CD4-positive, alpha-beta T cell treated with Interleukin-4 for 1 hour (primary cell): ENCODE measurements at regions not wholly inside any gene's neighbourhood (a gene's known extent, or its start where the extent isn't known, plus 50 kb on each side); places are given as distances from the start of the nearest gene placed in this dataset.
"Not testable (repeated sequence)": the region's sequence is repeated elsewhere in the genome, so short reads cannot be mapped to it uniquely, and the experiment has no call there.

Source experiments
- DNase-seq, 2 donors: peaks; one replicate each; pipeline ENCODE4 v3.0.0-alpha.2; 2020 to 2022

GRCh38 chr2:76252704-76253103, 542.0 kb upstream of the GCFC2 start:
- no peak for DNase-seq

- DNase-seq = no peak
These were observed 540.6 kb upstream of the GCFC2 start for GRCh38 chr2:76251342-76251741.

- no peak for DNase-seq
These were observed 536.3 kb upstream of the GCFC2 start for GRCh38 chr2:76247006-76247405.

GRCh38 chr2:76211991-76212985, 501.6 kb upstream of the GCFC2 start:
- no peak for DNase-seq

- no peak for DNase-seq
These were observed 499.8 kb upstream of the GCFC2 start for GRCh38 chr2:76210551-76210950.

- DNase-seq = no peak
These were observed 493.3 kb upstream of the GCFC2 start for GRCh38 chr2:76204048-76204447.

GRCh38 chr2:76202866-76203265, 492.2 kb upstream of the GCFC2 start:
- no peak for DNase-seq

GRCh38 chr2:76197842-76198448, 487.2 kb upstream of the GCFC2 start:
- peak in 1 of 2 donors; percentile 10 for DNase-seq

- no peak for DNase-seq
These were observed 486.7 kb upstream of the GCFC2 start for GRCh38 chr2:76197428-76197827.

- DNase-seq = no peak
These were observed 483.5 kb upstream of the GCFC2 start for GRCh38 chr2:76194031-76194775.

- no peak for DNase-seq
These were observed 482.4 kb upstream of the GCFC2 start for GRCh38 chr2:76193089-76193488.

GRCh38 chr2:76188334-76189008, 477.8 kb upstream of the GCFC2 start:
- no peak for DNase-seq

GRCh38 chr2:76187415-76187814, 476.7 kb upstream of the GCFC2 start:
- DNase-seq = no peak

GRCh38 chr2:76180676-76181075, 470.0 kb upstream of the GCFC2 start:
- no peak for DNase-seq

GRCh38 chr2:76178610-76179009, 467.9 kb upstream of the GCFC2 start:
- DNase-seq = no peak

- DNase-seq = no peak
These were observed 464.6 kb upstream of the GCFC2 start for GRCh38 chr2:76175295-76175694.

- no peak for DNase-seq
These were observed 463.8 kb upstream of the GCFC2 start for GRCh38 chr2:76174505-76174904.

GRCh38 chr2:76173206-76173605, 462.5 kb upstream of the GCFC2 start:
- DNase-seq = not testable (repeated sequence)

- not testable (repeated sequence) for DNase-seq
These were observed 461.5 kb upstream of the GCFC2 start for GRCh38 chr2:76172154-76172595.

GRCh38 chr2:76170856-76171255, 460.1 kb upstream of the GCFC2 start:
- DNase-seq = no peak

- no peak for DNase-seq
These were observed 459.3 kb upstream of the GCFC2 start for GRCh38 chr2:76170009-76170384.

- DNase-seq = no peak
These were observed 458.7 kb upstream of the GCFC2 start for GRCh38 chr2:76169276-76170008.
